ENCODE measurements at regions not wholly inside any gene's neighbourhood (a gene's known extent, or its start where the extent isn't known, plus 50 kb on each side); places are given as distances from the start of the nearest gene placed in this dataset.

- no peak for TF ChIP-seq TAF1 (IDR thresholded peaks at IDR 0.05; ENCODE audit: low read depth)
- TF ChIP-seq FOXM1 (IDR thresholded peaks at IDR 0.05; ENCODE audit: borderline replicate concordance, low read depth) = no peak
- no peak for TF ChIP-seq RAD21 (IDR thresholded peaks at IDR 0.05; ENCODE audit: low read depth)
- TF ChIP-seq EP300 (IDR thresholded peaks at IDR 0.05; ENCODE audit: borderline replicate concordance) = no peak
- no peak for TF ChIP-seq YY1 (IDR thresholded peaks at IDR 0.05; ENCODE audit: low read depth)
- TF ChIP-seq ZBTB7A (IDR thresholded peaks at IDR 0.05; ENCODE audit: low read depth) = no peak
- TF ChIP-seq NFIC (IDR thresholded peaks at IDR 0.05) = no peak
Observed at GRCh38 chr7:93663561-93664299, 89.2 kb upstream of the CALCR start.

GRCh38 chr7:93651603-93652159 is 77.2 kb upstream of the CALCR start:
- TF ChIP-seq ZBTB7A (IDR thresholded peaks at IDR 0.05; ENCODE audit: low read depth) (no peak), MAX (IDR thresholded peaks at IDR 0.05) (no peak), RAD21 (IDR thresholded peaks at IDR 0.05; ENCODE audit: low read depth) (no peak), TEAD4 (IDR thresholded peaks at IDR 0.05) (no peak), FOXM1 (IDR thresholded peaks at IDR 0.05; ENCODE audit: borderline replicate concordance, low read depth) (no peak), EP300 (IDR thresholded peaks at IDR 0.05; ENCODE audit: borderline replicate concordance) (no peak), TCF12 (IDR thresholded peaks at IDR 0.05; ENCODE audit: low read depth) (no peak), YY1 (IDR thresholded peaks at IDR 0.05; ENCODE audit: low read depth) (no peak), USF1 (IDR thresholded peaks at IDR 0.05) (no peak), EGR1 (IDR thresholded peaks at IDR 0.05) (no peak), CREB1 (IDR thresholded peaks at IDR 0.05; ENCODE audit: low read depth) (no peak), REST (IDR thresholded peaks at IDR 0.05; ENCODE audit: low read depth) (no peak), TAF1 (IDR thresholded peaks at IDR 0.05; ENCODE audit: low read depth) (no peak), CEBPB (IDR thresholded peaks at IDR 0.05) (no peak), NFIC (IDR thresholded peaks at IDR 0.05) (no peak)

- TF ChIP-seq TEAD4 (IDR thresholded peaks at IDR 0.05) (no peak), MAX (IDR thresholded peaks at IDR 0.05) (no peak), TAF1 (IDR thresholded peaks at IDR 0.05; ENCODE audit: low read depth) (no peak), USF1 (IDR thresholded peaks at IDR 0.05) (no peak), TCF12 (IDR thresholded peaks at IDR 0.05; ENCODE audit: low read depth) (no peak), YY1 (IDR thresholded peaks at IDR 0.05; ENCODE audit: low read depth) (no peak), NFIC (IDR thresholded peaks at IDR 0.05) (no peak), FOXM1 (IDR thresholded peaks at IDR 0.05; ENCODE audit: borderline replicate concordance, low read depth) (no peak), CEBPB (IDR thresholded peaks at IDR 0.05) (no peak), EGR1 (IDR thresholded peaks at IDR 0.05) (no peak), REST (IDR thresholded peaks at IDR 0.05; ENCODE audit: low read depth) (no peak)
Observed at GRCh38 chr7:93646538-93646937, 72.0 kb upstream of the CALCR start.

GRCh38 chr7:93636276-93636675 is 61.8 kb upstream of the CALCR start:
- TF ChIP-seq EP300 (IDR thresholded peaks at IDR 0.05; ENCODE audit: borderline replicate concordance) (no peak), TEAD4 (IDR thresholded peaks at IDR 0.05) (no peak), MAX (IDR thresholded peaks at IDR 0.05) (no peak), USF1 (IDR thresholded peaks at IDR 0.05) (no peak), RAD21 (IDR thresholded peaks at IDR 0.05; ENCODE audit: low read depth) (no peak), CEBPB (IDR thresholded peaks at IDR 0.05) (no peak), YY1 (IDR thresholded peaks at IDR 0.05; ENCODE audit: low read depth) (no peak), CREB1 (IDR thresholded peaks at IDR 0.05; ENCODE audit: low read depth) (no peak), TAF1 (IDR thresholded peaks at IDR 0.05; ENCODE audit: low read depth) (no peak), REST (IDR thresholded peaks at IDR 0.05; ENCODE audit: low read depth) (no peak), NFIC (IDR thresholded peaks at IDR 0.05) (no peak), FOXM1 (IDR thresholded peaks at IDR 0.05; ENCODE audit: borderline replicate concordance, low read depth) (no peak), EGR1 (IDR thresholded peaks at IDR 0.05) (no peak)

Measured in Ishikawa (cell line).